ENCODE measurements at regions not wholly inside any gene's neighbourhood (a gene's known extent, or its start where the extent isn't known, plus 50 kb on each side); places are given as distances from the start of the nearest gene placed in this dataset.

DNA sequence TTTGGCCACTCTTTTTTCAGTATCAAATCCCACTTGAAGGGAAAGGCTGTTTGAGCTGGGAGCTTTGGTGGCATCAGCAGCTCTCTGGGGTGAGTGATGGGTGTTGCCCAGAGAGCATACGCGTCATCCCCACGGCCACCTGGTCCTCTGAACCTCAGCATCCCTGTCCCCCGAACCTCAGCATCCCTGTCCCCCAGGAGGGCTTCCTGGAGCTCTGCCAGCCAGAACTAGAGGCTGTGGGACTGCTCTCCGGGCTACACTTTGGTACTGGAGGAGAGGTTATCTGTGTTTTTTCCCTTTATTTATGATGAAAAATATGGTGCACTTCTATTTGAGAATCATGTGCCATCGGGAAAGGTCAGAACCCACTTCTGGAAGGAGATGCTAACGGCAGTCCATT is 131.5 kb upstream of the RTL1 start:
- no peak for DNase-seq
- H3K14ac ChIP-seq (ENCODE audit: low read length in 2 of 2): no peak overlapping the region
- H3K27me3 ChIP-seq (ENCODE audit: control insufficient read depth in 1 of 2, insufficient read depth in 1 of 2, low read length in 2 of 2): no peaks in the 10 kb centered on the region
- H3K23ac ChIP-seq (ENCODE audit: low read length in 2 of 2): no peak overlapping the region
- no peak overlapping the region for H3K9ac ChIP-seq (ENCODE audit: low read length)
- no peaks in the 10 kb centered on the region for H3K9me3 ChIP-seq (ENCODE audit: control insufficient read depth, low read length)
- H3K4me2 ChIP-seq (ENCODE audit: low read length, poor library complexity, severe bottlenecking): no peak overlapping the region
- no peak overlapping the region for H3K4ac ChIP-seq (ENCODE audit: low read depth in 1 of 2, low read length in 2 of 2)
- H3K4me3 ChIP-seq (ENCODE audit: insufficient read depth in 1 of 2, low read depth in 1 of 2, low read length in 2 of 2): no peak overlapping the region
- no peak overlapping the region for H3K18ac ChIP-seq (ENCODE audit: low read depth in 1 of 2, low read length in 2 of 2)
- no peaks in the 10 kb centered on the region for H3K4me1 ChIP-seq (ENCODE audit: control insufficient read depth, insufficient read depth, low read depth, low read length)
- H3K79me1 ChIP-seq (replicated peaks; ENCODE audit: low read length, poor library complexity, severe bottlenecking): no peaks in the 10 kb centered on the region
- no peak overlapping the region for H2AFZ ChIP-seq (ENCODE audit: low read depth, low read length)
- H2BK120ac ChIP-seq (ENCODE audit: low read depth, low read length): no peak overlapping the region
- no peak overlapping the region for H4K8ac ChIP-seq (ENCODE audit: low read length)
- 88% methylated on average over 6 of the region's 7 CpGs for WGBS
- H3K27ac ChIP-seq (ENCODE audit: low read length, poor library complexity, severe bottlenecking): no peak overlapping the region
- H2AK5ac ChIP-seq (ENCODE audit: low read length, severe bottlenecking): no peak overlapping the region
- H2BK5ac ChIP-seq (ENCODE audit: low read depth, low read length, poor library complexity, severe bottlenecking): no peak overlapping the region
- H2BK12ac ChIP-seq (ENCODE audit: low read length in 2 of 2): no peak overlapping the region
- H3K36me3 ChIP-seq (ENCODE audit: control insufficient read depth in 1 of 2, insufficient read depth in 2 of 2, low read depth in 1 of 2, low read length in 2 of 2): peaks cover 0 to 83% of the 10 kb centered on the region in 2 experiments
- no peak overlapping the region for H4K91ac ChIP-seq (ENCODE audit: low read length)
- H2BK15ac ChIP-seq (ENCODE audit: low read depth, poor library complexity, severe bottlenecking): no peak overlapping the region

DNA sequence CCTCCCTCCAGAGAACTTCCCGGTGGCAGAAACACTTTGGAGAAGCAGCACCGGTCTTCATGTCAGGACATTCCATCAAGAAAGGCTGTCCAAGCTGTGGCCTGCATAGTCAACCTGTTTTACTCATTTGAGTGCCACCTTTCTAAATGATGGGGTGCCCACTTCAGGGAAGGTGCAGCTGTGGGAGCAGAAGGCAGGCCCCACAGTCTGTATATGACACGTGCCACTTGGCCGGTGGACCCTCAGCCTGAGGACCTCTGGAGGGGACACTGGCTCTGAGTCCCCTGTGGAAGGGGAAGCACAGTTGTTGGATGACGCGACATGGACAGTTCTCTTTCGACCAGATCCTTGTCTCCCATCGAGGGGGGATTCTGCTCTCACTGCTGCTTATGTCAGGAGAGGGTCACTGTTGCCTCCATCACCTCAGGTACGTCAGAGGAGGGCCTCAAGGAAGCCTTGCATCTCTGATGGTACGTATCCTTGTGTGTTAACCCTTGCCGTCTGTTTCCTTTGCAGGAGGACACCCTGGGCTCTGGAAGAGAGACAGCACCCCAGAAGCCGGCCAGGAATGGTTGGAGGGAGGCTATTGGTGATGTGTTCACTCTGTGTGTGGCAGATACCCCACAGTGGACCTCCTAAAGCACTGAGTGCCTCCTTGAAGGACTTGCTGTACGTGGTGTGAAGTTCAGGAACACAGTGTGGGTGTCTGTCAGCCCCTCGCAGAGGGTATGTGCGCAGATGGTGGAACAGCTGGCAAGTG is 132.1 kb upstream of the RTL1 start:
- no peak overlapping the region for H3K4me2 ChIP-seq (ENCODE audit: low read length, poor library complexity, severe bottlenecking)
- H2BK12ac ChIP-seq (ENCODE audit: low read length in 2 of 2): no peak overlapping the region
- H3K27me3 ChIP-seq (ENCODE audit: control insufficient read depth in 1 of 2, insufficient read depth in 1 of 2, low read length in 2 of 2): no peaks in the 10 kb centered on the region
- H3K27ac ChIP-seq (ENCODE audit: low read length, poor library complexity, severe bottlenecking): no peak overlapping the region
- H3K36me3 ChIP-seq (ENCODE audit: control insufficient read depth in 1 of 2, insufficient read depth in 2 of 2, low read depth in 1 of 2, low read length in 2 of 2): peaks cover 0 to 83% of the 10 kb centered on the region in 2 experiments
- no peak overlapping the region for H2BK15ac ChIP-seq (ENCODE audit: low read depth, poor library complexity, severe bottlenecking)
- H3K4me3 ChIP-seq (ENCODE audit: insufficient read depth in 1 of 2, low read depth in 1 of 2, low read length in 2 of 2): no peak overlapping the region
- H4K91ac ChIP-seq (ENCODE audit: low read length): no peak overlapping the region
- no peak overlapping the region for H3K14ac ChIP-seq (ENCODE audit: low read length in 2 of 2)
- H3K18ac ChIP-seq (ENCODE audit: low read depth in 1 of 2, low read length in 2 of 2): no peak overlapping the region
- no peak overlapping the region for H3K23ac ChIP-seq (ENCODE audit: low read length in 2 of 2)
- no peak overlapping the region for H2BK120ac ChIP-seq (ENCODE audit: low read depth, low read length)
- no peaks in the 10 kb centered on the region for H3K9me3 ChIP-seq (ENCODE audit: control insufficient read depth, low read length)
- no peaks in the 10 kb centered on the region for H3K79me1 ChIP-seq (replicated peaks; ENCODE audit: low read length, poor library complexity, severe bottlenecking)
- H3K4ac ChIP-seq (ENCODE audit: low read depth in 1 of 2, low read length in 2 of 2): no peak overlapping the region
- no peak overlapping the region for H4K8ac ChIP-seq (ENCODE audit: low read length)
- H2AK5ac ChIP-seq (ENCODE audit: low read length, severe bottlenecking): no peak overlapping the region
- H3K4me1 ChIP-seq (ENCODE audit: control insufficient read depth, insufficient read depth, low read depth, low read length): no peaks in the 10 kb centered on the region
- no peak overlapping the region for H3K9ac ChIP-seq (ENCODE audit: low read length)
- DNase-seq: no peak
- H2BK5ac ChIP-seq (ENCODE audit: low read depth, low read length, poor library complexity, severe bottlenecking): no peak overlapping the region
- H2AFZ ChIP-seq (ENCODE audit: low read depth, low read length): no peak overlapping the region
- WGBS: 75% methylated on average over 15 of the region's 15 CpGs

DNA sequence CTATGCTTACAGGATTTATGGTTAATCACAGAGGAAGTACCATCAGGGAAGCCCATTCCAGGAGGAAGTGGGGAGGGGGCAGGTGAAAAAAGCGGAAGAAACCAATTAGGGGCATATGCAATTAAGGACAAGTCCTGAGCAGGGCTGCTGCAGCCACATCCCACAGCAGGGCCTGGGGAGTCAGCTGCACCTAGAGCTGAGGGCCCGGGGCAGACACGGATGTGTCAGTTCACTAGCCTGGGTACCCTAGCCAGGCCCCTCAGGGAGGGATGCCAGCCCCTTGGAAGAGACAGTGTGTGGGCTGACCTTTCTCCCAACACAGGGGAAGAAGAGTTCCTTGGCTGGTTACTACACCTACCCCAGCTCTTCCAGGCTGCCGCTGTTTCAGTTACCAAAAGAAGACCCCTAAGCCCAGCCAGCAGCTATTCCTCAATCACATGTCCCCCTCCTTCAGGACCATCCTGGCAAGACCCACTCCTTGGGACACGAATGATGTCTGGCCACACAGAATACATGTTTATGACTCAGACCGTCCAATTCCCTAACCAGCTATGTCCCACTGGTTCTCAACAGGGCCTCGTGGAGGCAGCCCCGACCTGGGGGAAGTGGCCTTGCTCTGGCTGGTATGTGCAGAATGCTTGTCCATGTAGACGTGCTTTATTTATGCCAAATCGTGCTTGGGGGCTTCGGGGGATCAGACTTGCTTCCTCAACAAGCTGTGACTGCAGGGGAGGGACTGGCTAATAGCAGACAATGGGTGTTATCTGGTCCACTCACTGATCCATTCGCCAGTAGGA is 133.7 kb upstream of the RTL1 start:
- no peak overlapping the region for H3K4me3 ChIP-seq (ENCODE audit: insufficient read depth in 1 of 2, low read depth in 1 of 2, low read length in 2 of 2)
- H2AK5ac ChIP-seq (ENCODE audit: low read length, severe bottlenecking): no peak overlapping the region
- H3K27ac ChIP-seq (ENCODE audit: low read length, poor library complexity, severe bottlenecking): no peak overlapping the region
- H3K23ac ChIP-seq (ENCODE audit: low read length in 2 of 2): no peak overlapping the region
- no peak overlapping the region for H4K8ac ChIP-seq (ENCODE audit: low read length)
- WGBS: 75% methylated on average over 12 of the region's 12 CpGs
- no peaks in the 10 kb centered on the region for H3K4me1 ChIP-seq (ENCODE audit: control insufficient read depth, insufficient read depth, low read depth, low read length)
- H3K9ac ChIP-seq (ENCODE audit: low read length): no peak overlapping the region
- no peak overlapping the region for H3K14ac ChIP-seq (ENCODE audit: low read length in 2 of 2)
- H3K4me2 ChIP-seq (ENCODE audit: low read length, poor library complexity, severe bottlenecking): no peak overlapping the region
- H3K79me1 ChIP-seq (replicated peaks; ENCODE audit: low read length, poor library complexity, severe bottlenecking): no peaks in the 10 kb centered on the region
- no peak overlapping the region for H2AFZ ChIP-seq (ENCODE audit: low read depth, low read length)
- no peak overlapping the region for H2BK5ac ChIP-seq (ENCODE audit: low read depth, low read length, poor library complexity, severe bottlenecking)
- no peak overlapping the region for H4K91ac ChIP-seq (ENCODE audit: low read length)
- H3K9me3 ChIP-seq (ENCODE audit: control insufficient read depth, low read length): no peaks in the 10 kb centered on the region
- H3K4ac ChIP-seq (ENCODE audit: low read depth in 1 of 2, low read length in 2 of 2): no peak overlapping the region
- H3K36me3 ChIP-seq (ENCODE audit: control insufficient read depth in 1 of 2, insufficient read depth in 2 of 2, low read depth in 1 of 2, low read length in 2 of 2): peaks cover 0 to 85% of the 10 kb centered on the region in 2 experiments
- DNase-seq: no peak
- no peaks in the 10 kb centered on the region for H3K27me3 ChIP-seq (ENCODE audit: control insufficient read depth in 1 of 2, insufficient read depth in 1 of 2, low read length in 2 of 2)
- H2BK120ac ChIP-seq (ENCODE audit: low read depth, low read length): no peak overlapping the region
- H2BK15ac ChIP-seq (ENCODE audit: low read depth, poor library complexity, severe bottlenecking): no peak overlapping the region
- H3K18ac ChIP-seq (ENCODE audit: low read depth in 1 of 2, low read length in 2 of 2): no peak overlapping the region
- no peak overlapping the region for H2BK12ac ChIP-seq (ENCODE audit: low read length in 2 of 2)

DNA sequence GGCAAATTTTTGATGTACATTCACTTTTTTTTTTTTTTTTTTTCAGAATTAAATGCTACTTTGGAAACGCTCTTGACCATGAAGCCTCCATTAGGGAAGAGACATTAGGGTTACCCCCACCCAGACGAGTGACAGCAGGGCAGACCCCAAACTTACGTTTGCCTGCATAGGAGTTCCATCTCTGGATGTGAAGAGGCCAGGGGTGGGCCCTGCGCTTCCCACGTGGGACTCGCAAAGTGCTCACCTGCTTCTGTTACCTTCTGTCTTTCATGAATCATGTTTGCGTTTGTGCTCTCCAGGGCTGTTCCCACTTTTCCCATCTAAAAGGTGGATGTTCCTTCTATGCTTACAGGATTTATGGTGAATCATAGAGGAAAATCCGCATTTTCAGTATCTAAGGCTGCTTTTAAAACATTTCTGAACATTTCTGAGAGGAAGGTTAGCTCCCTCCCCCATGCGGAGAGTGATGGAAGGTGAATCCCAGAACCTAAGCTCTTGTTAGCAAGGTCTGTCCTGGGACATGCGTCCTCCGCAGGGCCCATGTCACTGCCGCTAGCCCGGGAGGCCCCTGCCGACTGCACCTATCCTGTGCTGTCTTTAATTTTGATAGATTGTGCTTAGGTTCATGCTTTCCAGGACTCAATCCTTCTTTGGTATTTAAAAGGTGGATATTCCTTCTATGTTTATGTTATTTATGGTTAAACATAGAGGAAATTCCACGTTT is 135.7 kb upstream of the RTL1 start:
- no peak overlapping the region for H4K91ac ChIP-seq (ENCODE audit: low read length)
- no peak overlapping the region for H2AFZ ChIP-seq (ENCODE audit: low read depth, low read length)
- no peak overlapping the region for H2BK5ac ChIP-seq (ENCODE audit: low read depth, low read length, poor library complexity, severe bottlenecking)

More for the DNA sequence above, 135.7 kb upstream of the RTL1 start:
- H2BK120ac ChIP-seq (ENCODE audit: low read depth, low read length): no peak overlapping the region
- no peak overlapping the region for H4K8ac ChIP-seq (ENCODE audit: low read length)
- H3K27ac ChIP-seq (ENCODE audit: low read length, poor library complexity, severe bottlenecking): no peak overlapping the region
- H3K4ac ChIP-seq (ENCODE audit: low read depth in 1 of 2, low read length in 2 of 2): no peak overlapping the region
- H2AK5ac ChIP-seq (ENCODE audit: low read length, severe bottlenecking): no peak overlapping the region
- no peak overlapping the region for H3K9ac ChIP-seq (ENCODE audit: low read length)
- no peak overlapping the region for H2BK15ac ChIP-seq (ENCODE audit: low read depth, poor library complexity, severe bottlenecking)
- H3K79me1 ChIP-seq (replicated peaks; ENCODE audit: low read length, poor library complexity, severe bottlenecking): no peaks in the 10 kb centered on the region
- WGBS: 74% methylated on average over 12 of the region's 15 CpGs
- H3K4me1 ChIP-seq (ENCODE audit: control insufficient read depth, insufficient read depth, low read depth, low read length): no peaks in the 10 kb centered on the region
- no peak overlapping the region for H3K4me2 ChIP-seq (ENCODE audit: low read length, poor library complexity, severe bottlenecking)
- DNase-seq: no peak
- H3K9me3 ChIP-seq (ENCODE audit: control insufficient read depth, low read length): no peaks in the 10 kb centered on the region
- peaks cover 0 to 86% of the 10 kb centered on the region in 2 experiments for H3K36me3 ChIP-seq (ENCODE audit: control insufficient read depth in 1 of 2, insufficient read depth in 2 of 2, low read depth in 1 of 2, low read length in 2 of 2)
- H3K14ac ChIP-seq (ENCODE audit: low read length in 2 of 2): no peak overlapping the region
- no peak overlapping the region for H2BK12ac ChIP-seq (ENCODE audit: low read length in 2 of 2)
- H3K18ac ChIP-seq (ENCODE audit: low read depth in 1 of 2, low read length in 2 of 2): no peak overlapping the region
- H3K23ac ChIP-seq (ENCODE audit: low read length in 2 of 2): no peak overlapping the region
- no peak overlapping the region for H3K4me3 ChIP-seq (ENCODE audit: insufficient read depth in 1 of 2, low read depth in 1 of 2, low read length in 2 of 2)
- no peaks in the 10 kb centered on the region for H3K27me3 ChIP-seq (ENCODE audit: control insufficient read depth in 1 of 2, insufficient read depth in 1 of 2, low read length in 2 of 2)
